ENCODE measurements at regions not wholly inside any gene's neighbourhood (a gene's known extent, or its start where the extent isn't known, plus 50 kb on each side); places are given as distances from the start of the nearest gene placed in this dataset.
A peak's percentile ranks its signal among the peaks of the same experiment; 100 is the strongest.

DNA sequence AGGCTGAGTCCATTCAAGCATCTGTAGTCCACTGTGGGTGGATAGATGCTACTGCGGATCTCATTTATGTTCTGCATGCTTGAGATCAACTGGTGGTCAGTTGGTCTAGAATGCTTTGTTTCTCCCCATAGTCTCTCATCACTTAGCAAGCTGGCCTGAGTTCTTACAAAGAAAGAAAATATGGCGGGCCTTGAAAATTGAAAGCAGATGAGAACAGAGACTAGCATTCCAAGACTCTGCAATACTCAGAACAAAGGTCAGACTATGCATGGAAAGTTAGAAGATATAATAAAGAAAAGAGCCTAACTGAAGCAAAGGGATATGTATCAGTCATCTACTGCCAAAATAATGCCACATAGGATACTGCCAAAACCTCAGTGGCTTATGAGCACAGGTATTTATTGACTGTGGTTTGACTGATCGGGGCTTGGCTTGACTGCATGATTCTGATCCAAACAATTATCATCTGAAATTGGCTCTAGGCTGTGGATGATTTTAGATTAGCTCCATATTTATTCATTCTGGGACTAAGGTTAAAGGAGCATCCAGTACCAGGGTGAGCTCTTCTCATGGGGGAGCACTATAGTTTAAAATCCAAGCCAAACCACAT, 258.9 kb downstream of the TAF11L14 start:
- no peak for DNase-seq (ENCODE audit: low read depth)

DNA sequence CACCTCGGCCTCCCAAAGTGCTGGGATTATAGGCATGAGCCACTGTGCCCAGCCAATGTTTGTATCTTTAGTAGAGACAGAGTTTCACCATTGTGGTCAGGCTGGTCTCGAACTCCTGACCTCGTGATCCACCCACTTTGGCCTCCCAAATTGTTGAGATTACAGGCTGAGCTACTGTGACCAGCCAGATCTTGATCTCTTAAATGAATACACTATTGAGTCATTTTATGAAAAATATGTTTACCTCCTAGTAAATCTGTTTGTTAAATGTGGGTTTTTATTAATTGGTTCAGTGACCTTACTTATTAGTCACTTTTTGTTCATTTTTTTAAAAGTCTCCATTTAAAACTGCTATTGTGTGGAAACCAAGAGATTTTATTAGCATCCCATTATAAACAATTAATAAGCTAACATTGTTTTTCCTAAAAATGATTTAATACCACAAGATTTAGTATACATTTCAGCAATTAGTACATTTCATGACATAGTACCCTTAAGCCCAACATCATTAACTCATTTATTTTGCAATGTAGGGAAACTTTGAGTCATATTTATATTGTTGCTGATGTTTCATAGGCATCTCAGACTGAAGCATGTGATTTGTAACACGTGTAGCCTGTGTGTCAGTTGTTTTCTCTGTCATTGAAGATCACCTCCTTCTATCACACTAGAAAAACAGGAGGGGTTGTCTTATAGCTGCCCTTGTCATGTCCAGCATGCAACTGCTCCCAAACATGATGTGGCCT, 261.2 kb downstream of the TAF11L14 start:
- DNase-seq (ENCODE audit: low read depth), result no peak

GRCh38 chr5:17896605-17897004, 262.3 kb downstream of the TAF11L14 start:
- no peak for DNase-seq (ENCODE audit: low read depth)

DNA sequence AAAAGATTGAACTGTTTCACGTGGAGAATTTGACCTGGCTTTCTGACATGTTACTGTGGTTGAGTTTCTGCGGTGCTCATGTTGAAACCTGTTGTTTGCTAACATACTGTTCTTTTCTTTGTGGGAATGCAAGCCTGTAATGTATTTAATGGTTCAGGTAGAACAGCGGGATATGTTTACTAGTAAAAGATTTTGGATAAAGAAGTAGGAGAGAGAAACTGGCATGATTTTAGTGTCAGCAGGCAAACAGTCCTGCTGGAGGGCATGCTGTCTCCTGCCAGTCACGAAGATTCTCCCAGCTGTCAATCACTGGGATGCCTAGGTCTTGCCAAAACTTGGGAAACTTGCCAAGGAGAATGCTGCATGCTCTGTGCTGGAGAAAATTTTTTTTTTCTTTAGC, 263.5 kb downstream of the TAF11L14 start:
- no peak for DNase-seq (ENCODE audit: low read depth)

DNA sequence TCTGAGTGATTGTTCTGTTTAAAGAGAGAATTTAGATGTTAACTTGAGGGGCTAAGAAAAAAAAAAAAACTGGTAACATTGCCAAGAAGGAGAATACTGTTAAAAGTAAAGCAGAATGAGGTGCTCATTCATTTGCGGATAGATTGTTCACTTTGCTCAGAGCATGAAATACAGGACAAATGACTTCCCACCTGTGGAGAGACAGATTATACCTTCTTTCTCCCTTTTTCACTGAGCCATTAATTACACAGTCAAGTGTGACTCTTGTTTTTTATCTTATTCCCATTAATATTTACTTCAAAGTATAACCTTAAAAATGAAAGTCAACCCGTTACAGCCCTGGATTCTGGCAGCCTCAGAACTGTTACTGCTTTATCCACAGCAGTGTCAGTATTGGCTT, 264.5 kb downstream of the TAF11L14 start:
- no peak for DNase-seq (ENCODE audit: low read depth)

GRCh38 chr5:17907094-17907493, 272.8 kb downstream of the TAF11L14 start:
- no peak for DNase-seq (ENCODE audit: low read depth)

- no peak for DNase-seq (ENCODE audit: low read depth)
Observed at GRCh38 chr5:17910318-17910717, 276.1 kb downstream of the TAF11L14 start.

- DNase-seq (ENCODE audit: low read depth), result no peak
Observed at GRCh38 chr5:17912794-17913193, 278.5 kb downstream of the TAF11L14 start.

DNA sequence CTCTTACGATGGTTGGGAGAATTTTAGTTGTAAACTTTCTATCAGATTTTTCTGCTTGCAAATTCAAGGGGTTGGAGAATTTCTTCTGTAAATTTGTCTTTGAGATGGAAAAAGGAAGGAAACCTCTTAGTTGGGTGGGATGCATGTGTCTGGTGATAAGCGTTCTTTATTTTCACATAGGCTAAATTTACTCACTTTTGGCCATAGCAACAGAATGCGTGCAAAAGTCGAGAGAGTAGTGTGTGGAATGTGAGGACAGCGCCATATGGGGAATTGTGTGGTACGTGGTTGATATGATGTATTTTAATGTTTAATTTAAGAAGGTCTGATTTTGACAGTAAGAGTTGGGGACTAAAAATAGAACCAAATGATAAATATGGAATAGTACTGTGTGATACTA, 282.2 kb downstream of the TAF11L14 start:
- no peak for DNase-seq (ENCODE audit: low read depth)

- no peak for DNase-seq (ENCODE audit: low read depth)
Observed at GRCh38 chr5:17917465-17917864, 283.2 kb downstream of the TAF11L14 start.

- no peak for DNase-seq (ENCODE audit: low read depth)
Observed at GRCh38 chr5:17918373-17919104, 284.3 kb downstream of the TAF11L14 start.

GRCh38 chr5:17925276-17925675, 291.0 kb downstream of the TAF11L14 start:
- DNase-seq (ENCODE audit: low read depth), result no peak

DNA sequence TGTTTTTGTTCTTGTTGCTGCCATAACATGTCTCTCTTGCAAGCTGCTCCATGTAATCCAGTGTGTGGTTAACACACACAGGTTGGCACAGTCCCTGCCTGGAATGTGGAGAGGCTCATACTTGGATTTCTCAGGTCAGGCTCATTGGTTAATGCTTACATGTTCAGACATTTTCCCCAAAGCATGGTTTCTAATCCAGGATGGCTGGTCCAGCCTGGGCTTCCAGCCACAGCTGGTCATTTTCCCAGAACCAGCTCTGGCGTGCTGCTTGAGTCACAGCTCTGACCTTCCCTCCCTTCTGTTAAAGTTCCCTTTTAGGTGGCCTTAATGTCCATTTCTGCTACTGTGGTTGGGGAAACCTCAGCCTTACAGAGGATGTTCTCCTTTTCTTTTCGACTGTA, 294.3 kb downstream of the TAF11L14 start:
- no peak for DNase-seq (ENCODE audit: low read depth)

DNA sequence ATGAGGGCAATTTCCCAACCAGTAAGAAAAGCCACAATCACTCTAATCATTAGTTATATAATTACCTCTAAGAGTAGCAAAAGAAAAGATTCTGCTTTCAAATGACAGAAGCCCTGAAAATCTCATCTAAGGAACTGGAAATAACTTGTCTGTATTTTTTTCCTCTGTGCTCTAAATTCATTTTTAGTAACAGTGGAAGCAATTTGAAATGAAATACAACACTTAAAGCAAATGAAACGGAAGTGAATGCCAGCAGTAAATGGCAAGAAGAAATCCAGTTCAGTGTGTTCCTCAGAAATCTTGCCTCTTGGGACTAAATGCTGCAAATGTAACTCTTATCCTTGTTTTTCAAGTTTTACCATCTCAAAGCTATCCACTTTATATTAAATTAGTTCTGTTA, 294.9 kb downstream of the TAF11L14 start:
- DNase-seq (ENCODE audit: low read depth), result no peak

GRCh38 chr5:17930346-17930745, 296.1 kb downstream of the TAF11L14 start:
- no peak for DNase-seq (ENCODE audit: low read depth)

GRCh38 chr5:17944046-17944445, 309.8 kb downstream of the TAF11L14 start:
- DNase-seq (ENCODE audit: low read depth), result no peak

DNA sequence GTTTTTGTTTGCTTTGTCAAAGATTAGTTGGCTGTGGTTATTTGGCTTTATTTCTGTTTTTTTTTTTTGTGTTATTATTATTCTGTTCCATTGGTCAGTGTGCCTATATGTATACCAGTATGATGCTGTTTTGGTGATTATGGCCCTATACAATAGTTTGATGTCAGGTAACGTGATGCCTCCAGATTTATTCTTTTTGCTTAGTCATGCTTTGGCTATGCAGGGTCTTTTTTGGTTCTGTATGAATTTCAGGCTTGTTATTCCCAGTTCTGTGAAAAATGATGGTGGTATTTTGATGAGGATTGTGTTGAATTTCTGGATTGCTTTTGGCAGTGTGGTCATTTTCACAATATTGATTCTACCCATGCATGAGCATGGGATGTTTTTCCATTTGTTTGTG, 312.8 kb downstream of the TAF11L14 start:
- DNase-seq (ENCODE audit: low read depth), result no peak

DNA sequence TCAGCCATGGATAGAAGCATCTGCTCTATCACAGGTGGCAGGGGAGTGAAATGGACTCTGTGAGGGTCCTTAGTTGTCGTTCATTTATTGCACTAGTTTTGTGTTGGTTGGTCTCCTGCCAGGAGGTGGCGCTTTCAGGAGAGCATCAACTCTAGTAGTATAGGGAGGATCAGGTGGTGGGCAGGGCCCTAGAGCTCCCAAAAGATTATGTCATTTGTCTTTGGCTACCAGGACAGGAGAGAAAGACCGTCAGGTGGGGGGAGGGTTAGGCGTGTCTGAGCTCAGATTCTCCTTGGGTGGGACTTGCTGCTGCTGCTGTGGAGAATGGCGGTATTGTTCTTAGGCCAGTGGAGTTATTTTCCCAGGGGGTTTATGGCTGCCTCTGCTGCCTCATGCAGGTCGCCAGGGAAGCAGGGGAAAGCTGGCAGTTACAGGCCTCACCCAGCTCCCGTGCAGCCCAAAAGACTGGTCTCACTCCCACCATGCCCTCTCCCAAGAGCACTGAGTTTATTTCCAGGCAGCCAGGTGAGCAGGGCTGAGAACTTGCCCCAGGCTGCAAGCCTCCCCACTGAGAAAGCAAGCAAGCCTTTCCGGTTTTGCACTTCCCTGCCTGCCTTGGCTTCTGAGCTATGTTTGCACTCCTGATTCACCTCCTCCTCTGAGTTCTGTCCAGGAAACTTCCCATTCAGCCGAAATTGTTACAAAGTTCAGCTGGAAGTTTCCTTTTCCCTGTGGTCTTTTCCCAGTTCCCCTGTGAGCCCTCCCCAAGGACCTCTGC, 317.3 kb downstream of the TAF11L14 start:
- DNase-seq (ENCODE audit: low read depth), result peak; percentile 9

DNA sequence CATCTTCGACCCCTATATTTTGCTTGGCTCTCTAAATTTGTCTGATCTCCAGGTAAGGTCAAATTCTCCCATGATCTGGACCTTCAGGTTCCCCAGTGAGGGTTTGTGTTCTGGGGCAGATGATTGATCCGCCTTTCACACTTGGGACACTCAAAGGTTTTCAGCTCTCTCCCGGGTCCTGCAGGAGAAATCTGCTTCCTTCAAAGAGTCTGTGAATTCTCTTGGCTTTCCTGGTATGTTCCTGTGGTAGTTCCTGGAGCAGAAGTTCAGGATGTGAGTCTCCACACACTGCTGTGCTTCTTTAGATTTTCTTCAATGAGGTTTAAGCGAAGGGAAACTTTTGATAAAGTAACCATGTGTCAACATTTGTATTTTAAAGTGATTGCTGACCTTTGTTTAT, 318.0 kb downstream of the TAF11L14 start:
- no peak for DNase-seq (ENCODE audit: low read depth)

- DNase-seq (ENCODE audit: low read depth), result no peak
Observed at GRCh38 chr5:17964067-17964466, 329.8 kb downstream of the TAF11L14 start.

GRCh38 chr5:17966640-17967402, 332.6 kb downstream of the TAF11L14 start:
- no peak for DNase-seq (ENCODE audit: low read depth)

GRCh38 chr5:17976404-17976803, 342.1 kb downstream of the TAF11L14 start:
- DNase-seq (ENCODE audit: low read depth), result no peak

Measured in HS-27A (cell line).